Epithelial cell of esophagus (primary cell): ENCODE measurements at regions not wholly inside any gene's neighbourhood (a gene's known extent, or its start where the extent isn't known, plus 50 kb on each side); places are given as distances from the start of the nearest gene placed in this dataset.
A peak's percentile ranks its signal among the peaks of the same experiment; 100 is the strongest.

ENCODE experiments used
- DNase-seq: peaks from one replicate; pipeline ENCODE4 v3.0.0; 2010; ENCODE audit warnings: low read depth
- H3K4me3 ChIP-seq: 2 replicates; pipeline ENCODE4 v1.5.1; 2011; ENCODE audit warnings: mild to moderate bottlenecking, low read length, control low read depth
- CTCF ChIP-seq: IDR thresholded peaks from 2 replicates; pipeline ENCODE4 v1.5.1; 2011; ENCODE audit warnings: low read depth, mild to moderate bottlenecking, low read length, control low read depth, inconsistent platforms; ENCODE audit not compliant: insufficient read depth; ENCODE audit errors: missing control alignments

GRCh38 chr12:68092976-68093375 is 66.6 kb downstream of the IFNG start:
- no peak for TF ChIP-seq CTCF
- DNase-seq = peak; percentile 45
- H3K4me3 ChIP-seq = no peak overlapping the region

- DNase-seq = no peak
- no peak for TF ChIP-seq CTCF
- no peak overlapping the region for H3K4me3 ChIP-seq
These were observed 70.4 kb downstream of the IFNG start for GRCh38 chr12:68089101-68089500.

GRCh38 chr12:68086019-68086603 is 73.4 kb downstream of the IFNG start:
- DNase-seq = no peak
- H3K4me3 ChIP-seq = no peak overlapping the region
- TF ChIP-seq CTCF = no peak

GRCh38 chr12:68081561-68081960 is 78.0 kb downstream of the IFNG start:
- no peak for TF ChIP-seq CTCF
- no peak overlapping the region for H3K4me3 ChIP-seq
- DNase-seq = no peak

GRCh38 chr12:68080577-68080976 is 79.0 kb downstream of the IFNG start:
- no peak overlapping the region for H3K4me3 ChIP-seq
- DNase-seq = no peak
- no peak for TF ChIP-seq CTCF

GRCh38 chr12:68078737-68079136 is 80.8 kb downstream of the IFNG start:
- no peak for TF ChIP-seq CTCF
- DNase-seq = no peak
- no peak overlapping the region for H3K4me3 ChIP-seq

GRCh38 chr12:68075416-68075815 is 84.1 kb downstream of the IFNG start:
- TF ChIP-seq CTCF = no peak
- no peak for DNase-seq

More at GRCh38 chr12:68075416-68075815, 84.1 kb downstream of the IFNG start:
- H3K4me3 ChIP-seq = no peak overlapping the region
